Endodermal cell (in vitro differentiated cells): ENCODE measurements at regions not wholly inside any gene's neighbourhood (a gene's known extent, or its start where the extent isn't known, plus 50 kb on each side); places are given as distances from the start of the nearest gene placed in this dataset.

Source experiments
- DNase-seq: peaks from one replicate; pipeline ENCODE4 v3.0.0-alpha.2; 2017
- H3K27ac ChIP-seq: 2 replicates; pipeline ENCODE4 v1.5.1; 2013; ENCODE audit warnings: mild to moderate bottlenecking, low read depth, low read length, moderate library complexity
- H3K27me3 ChIP-seq: 2 replicates; pipeline ENCODE4 v1.6.1; 2013; ENCODE audit warnings: mild to moderate bottlenecking, low read length, moderate library complexity; ENCODE audit not compliant: insufficient read depth, control insufficient read depth, poor library complexity, severe bottlenecking
- H3K36me3 ChIP-seq: 2 replicates; pipeline ENCODE4 v1.7.0; 2013; ENCODE audit warnings: mild to moderate bottlenecking, low read length, moderate library complexity; ENCODE audit not compliant: control insufficient read depth, insufficient read depth
- H3K4me1 ChIP-seq: one replicate; pipeline ENCODE4 v1.7.0; 2013; ENCODE audit warnings: low read length; ENCODE audit not compliant: control insufficient read depth, insufficient read depth
- H3K4me3 ChIP-seq: 2 replicates; pipeline ENCODE4 v1.5.1; 2013; ENCODE audit warnings: mild to moderate bottlenecking, low read length, moderate library complexity
- H3K9ac ChIP-seq: 2 replicates; pipeline ENCODE4 v1.6.1; 2013; ENCODE audit warnings: mild to moderate bottlenecking, low read length, moderate library complexity; ENCODE audit not compliant: poor library complexity, severe bottlenecking; ENCODE audit errors: extremely low read depth
- H3K9me3 ChIP-seq: 2 replicates; pipeline ENCODE4 v1.6.1; 2013; ENCODE audit warnings: mild to moderate bottlenecking, low read length, moderate library complexity; ENCODE audit not compliant: control insufficient read depth
- H3K27ac Mint-ChIP-seq: 2 replicates; pipeline ENCODE4 v1.8.0; 2020; ENCODE audit warnings: mixed read lengths
- H3K27me3 Mint-ChIP-seq: 2 replicates; pipeline ENCODE4 v1.8.0; 2021; ENCODE audit warnings: mild to moderate bottlenecking, mixed read lengths; ENCODE audit not compliant: insufficient read depth
- H3K36me3 Mint-ChIP-seq: 2 replicates; pipeline ENCODE4 v1.8.0; 2020; ENCODE audit warnings: low read depth, mixed read lengths
- H3K4me1 Mint-ChIP-seq: 2 replicates; pipeline ENCODE4 v1.8.0; 2020; ENCODE audit warnings: mixed read lengths
- H3K4me3 Mint-ChIP-seq: 2 replicates; pipeline ENCODE4 v1.8.0; 2020; ENCODE audit warnings: mild to moderate bottlenecking, moderate library complexity, mixed read lengths
- H3K9me3 Mint-ChIP-seq: 2 replicates; pipeline ENCODE4 v1.8.0; 2020; ENCODE audit warnings: mild to moderate bottlenecking, mixed read lengths
- WGBS, 2 experiments: methylation state at CpG; one replicate each; pipeline versions ENCODE4 v1.1.5 to v1.1.7; 2013; ENCODE audit warnings: missing lambda C conversion rate in 2 of 2, mixed read lengths in 1 of 2; ENCODE audit not compliant: insufficient coverage in 1 of 2, insufficient read length in 1 of 2; 5-methylcytosine and 5-hydroxymethylcytosine counted together
- TF ChIP-seq, protein P1 (sequence below): fragments of 200-600 bp; sonication (generic); conservative IDR thresholded peaks from 2 replicates; pipeline ENCODE4 v1.5.0; 2021; ENCODE audit warnings: antibody characterized with exemption, mild to moderate bottlenecking

DNA sequence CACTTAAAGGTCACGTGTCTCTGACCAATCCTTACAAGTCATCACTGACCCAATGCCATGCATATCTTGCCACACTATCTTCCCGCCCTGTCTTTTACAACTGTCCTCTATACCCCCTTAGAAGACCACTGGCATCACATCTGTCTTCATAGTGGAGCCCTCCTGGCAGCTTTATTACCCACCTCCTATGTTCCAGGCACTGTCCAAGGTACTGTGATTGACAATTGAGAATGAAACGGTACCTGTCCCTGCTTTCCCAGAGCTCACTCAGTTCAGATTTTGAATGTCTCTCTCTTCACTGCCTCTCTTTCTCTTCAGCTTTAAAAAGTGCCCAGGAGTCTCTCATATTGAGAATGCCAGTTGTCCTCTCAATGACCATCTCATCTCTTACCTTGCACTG is 88.6 kb downstream of the ARHGAP36 start:
- no peak for DNase-seq
- peaks cover 17% of the 10 kb centered on the region for H3K27me3 Mint-ChIP-seq
- TF ChIP-seq, protein P1, sequence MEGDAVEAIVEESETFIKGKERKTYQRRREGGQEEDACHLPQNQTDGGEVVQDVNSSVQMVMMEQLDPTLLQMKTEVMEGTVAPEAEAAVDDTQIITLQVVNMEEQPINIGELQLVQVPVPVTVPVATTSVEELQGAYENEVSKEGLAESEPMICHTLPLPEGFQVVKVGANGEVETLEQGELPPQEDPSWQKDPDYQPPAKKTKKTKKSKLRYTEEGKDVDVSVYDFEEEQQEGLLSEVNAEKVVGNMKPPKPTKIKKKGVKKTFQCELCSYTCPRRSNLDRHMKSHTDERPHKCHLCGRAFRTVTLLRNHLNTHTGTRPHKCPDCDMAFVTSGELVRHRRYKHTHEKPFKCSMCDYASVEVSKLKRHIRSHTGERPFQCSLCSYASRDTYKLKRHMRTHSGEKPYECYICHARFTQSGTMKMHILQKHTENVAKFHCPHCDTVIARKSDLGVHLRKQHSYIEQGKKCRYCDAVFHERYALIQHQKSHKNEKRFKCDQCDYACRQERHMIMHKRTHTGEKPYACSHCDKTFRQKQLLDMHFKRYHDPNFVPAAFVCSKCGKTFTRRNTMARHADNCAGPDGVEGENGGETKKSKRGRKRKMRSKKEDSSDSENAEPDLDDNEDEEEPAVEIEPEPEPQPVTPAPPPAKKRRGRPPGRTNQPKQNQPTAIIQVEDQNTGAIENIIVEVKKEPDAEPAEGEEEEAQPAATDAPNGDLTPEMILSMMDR: no peak
- Histone ChIP-seq H3K9ac (no peak overlapping the region), H3K9me3 (no peaks in the 10 kb centered on the region), H3K4me3 (no peak overlapping the region), H3K27me3 (no peaks in the 10 kb centered on the region), H3K4me1 (no peaks in the 10 kb centered on the region), H3K36me3 (no peaks in the 10 kb centered on the region), H3K27ac (no peak overlapping the region)
- no peaks in the 10 kb centered on the region for H3K4me1 Mint-ChIP-seq
- H3K36me3 Mint-ChIP-seq: no peaks in the 10 kb centered on the region
- WGBS, 2 experiments: 74% methylated on average over 3 of the region's 3 CpGs; no CpG with 5 or more reads in 1 of the 2 experiments
- H3K4me3 Mint-ChIP-seq: no peak overlapping the region
- H3K9me3 Mint-ChIP-seq: no peaks in the 10 kb centered on the region
- H3K27ac Mint-ChIP-seq: no peak overlapping the region
